Right lobe of liver (tissue), 4 donors: ENCODE measurements at regions not wholly inside any gene's neighbourhood (a gene's known extent, or its start where the extent isn't known, plus 50 kb on each side); places are given as distances from the start of the nearest gene placed in this dataset.

Experiments
- POLR2A ChIP-seq: fragments of 450-650 bp; IDR thresholded peaks from one replicate; pipeline ENCODE4 v1.6.1; 2017; ENCODE audit warnings: antibody characterized with exemption, mild to moderate bottlenecking
- TF ChIP-seq, protein P1 (sequence below), 4 donors: fragments of 200-600 bp in 3 of 4; fragments of 450-650 bp in 1 of 4; IDR thresholded peaks; one replicate each; pipeline versions ENCODE4 v1.5.1 to v1.8.0; 2016 to 2022; ENCODE audit warnings: antibody characterized with exemption in 4 of 4, mild to moderate bottlenecking in 2 of 4
- donor health status: DM: no; HTN: no; CAD: no.
- donor health status: DM: no; HTN: no; CAD: no.
- donor health status: DM: no; HTN: yes; CAD: no.

DNA sequence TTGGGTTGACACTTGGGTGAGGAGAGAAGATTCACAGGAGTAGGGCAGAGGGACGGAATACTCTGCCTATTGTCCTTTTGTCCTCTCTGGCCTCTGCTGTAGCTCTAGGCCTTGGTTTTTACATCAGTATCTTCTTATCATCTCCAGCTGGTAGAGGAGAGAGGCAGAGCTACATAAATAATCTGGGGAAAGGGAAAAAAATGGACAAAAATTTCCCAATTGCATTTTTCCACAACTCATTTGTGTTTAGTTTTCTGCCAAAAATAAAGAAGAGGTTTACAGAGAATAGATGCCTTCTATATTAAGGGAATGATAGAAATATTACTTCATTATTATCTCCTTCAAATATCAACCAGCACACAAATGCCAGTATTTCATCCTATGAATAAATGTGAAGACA, 216.4 kb upstream of the P2RY1 start:
- no peak for TF ChIP-seq POLR2A
- TF ChIP-seq, protein P1, sequence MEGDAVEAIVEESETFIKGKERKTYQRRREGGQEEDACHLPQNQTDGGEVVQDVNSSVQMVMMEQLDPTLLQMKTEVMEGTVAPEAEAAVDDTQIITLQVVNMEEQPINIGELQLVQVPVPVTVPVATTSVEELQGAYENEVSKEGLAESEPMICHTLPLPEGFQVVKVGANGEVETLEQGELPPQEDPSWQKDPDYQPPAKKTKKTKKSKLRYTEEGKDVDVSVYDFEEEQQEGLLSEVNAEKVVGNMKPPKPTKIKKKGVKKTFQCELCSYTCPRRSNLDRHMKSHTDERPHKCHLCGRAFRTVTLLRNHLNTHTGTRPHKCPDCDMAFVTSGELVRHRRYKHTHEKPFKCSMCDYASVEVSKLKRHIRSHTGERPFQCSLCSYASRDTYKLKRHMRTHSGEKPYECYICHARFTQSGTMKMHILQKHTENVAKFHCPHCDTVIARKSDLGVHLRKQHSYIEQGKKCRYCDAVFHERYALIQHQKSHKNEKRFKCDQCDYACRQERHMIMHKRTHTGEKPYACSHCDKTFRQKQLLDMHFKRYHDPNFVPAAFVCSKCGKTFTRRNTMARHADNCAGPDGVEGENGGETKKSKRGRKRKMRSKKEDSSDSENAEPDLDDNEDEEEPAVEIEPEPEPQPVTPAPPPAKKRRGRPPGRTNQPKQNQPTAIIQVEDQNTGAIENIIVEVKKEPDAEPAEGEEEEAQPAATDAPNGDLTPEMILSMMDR (IDR thresholded peaks at IDR 0.05) = no peak
